SK-N-DZ (cell line): ENCODE measurements at regions not wholly inside any gene's neighbourhood (a gene's known extent, or its start where the extent isn't known, plus 50 kb on each side); places are given as distances from the start of the nearest gene placed in this dataset.
"Not testable (repeated sequence)": the region's sequence is repeated elsewhere in the genome, so short reads cannot be mapped to it uniquely, and the experiment has no call there.

Experiments
- DNase-seq: peaks from one replicate; pipeline ENCODE4 v3.0.0-alpha.2; 2015; ENCODE audit warnings: low spot score

DNA sequence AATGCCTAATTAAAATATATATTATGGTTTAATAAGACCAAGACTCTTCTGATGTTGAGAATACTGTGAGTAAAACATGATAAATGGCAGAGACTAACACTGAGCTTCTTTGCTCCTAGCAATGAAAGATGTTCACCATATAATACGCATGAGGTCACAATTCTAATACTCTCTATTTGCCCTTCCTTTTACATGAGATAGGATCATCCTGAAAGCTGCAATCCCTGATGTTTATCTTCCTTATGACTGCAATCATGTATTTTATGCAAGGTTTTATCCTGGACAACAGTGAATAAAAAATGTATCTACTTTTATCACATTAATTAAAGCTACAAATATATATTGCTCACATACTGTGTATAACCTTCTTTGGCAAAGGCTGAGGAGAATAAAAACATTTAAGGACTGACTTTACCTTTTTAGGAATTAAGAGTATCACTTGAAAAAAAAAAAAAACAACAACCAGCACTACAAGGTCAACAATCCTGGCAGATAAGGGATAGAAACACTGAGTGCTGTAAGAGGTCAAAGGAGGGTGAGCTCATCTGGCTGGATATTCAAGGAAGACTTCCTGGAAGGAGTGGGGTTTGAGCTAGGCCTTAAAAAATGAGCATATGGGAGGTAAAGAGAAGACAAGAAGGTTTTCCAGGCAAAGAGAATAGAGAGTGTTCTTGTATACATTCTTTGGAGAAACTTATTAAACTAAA lies 99.9 kb downstream of the AREG start:
- no peak for DNase-seq

DNA sequence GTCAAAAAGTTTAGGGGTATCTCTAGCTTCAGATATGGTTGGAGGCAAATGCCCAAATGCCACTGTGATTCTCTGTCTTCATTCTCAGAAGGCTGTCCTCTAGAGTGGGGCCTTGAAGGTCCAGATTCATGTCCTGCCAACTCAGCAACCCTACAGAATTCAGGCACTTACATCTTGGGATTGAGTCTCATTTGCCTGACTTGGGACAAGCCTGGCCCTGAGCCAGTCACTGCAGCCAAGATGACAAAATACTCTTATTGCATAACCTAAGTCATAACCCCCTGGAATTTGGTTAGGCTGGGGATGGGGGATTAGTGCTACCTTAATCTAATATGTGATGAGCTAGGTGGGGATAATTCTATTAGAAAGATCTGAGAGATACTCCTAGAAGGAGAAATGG lies 100.5 kb downstream of the AREG start:
- DNase-seq = peak; percentile 41

DNA sequence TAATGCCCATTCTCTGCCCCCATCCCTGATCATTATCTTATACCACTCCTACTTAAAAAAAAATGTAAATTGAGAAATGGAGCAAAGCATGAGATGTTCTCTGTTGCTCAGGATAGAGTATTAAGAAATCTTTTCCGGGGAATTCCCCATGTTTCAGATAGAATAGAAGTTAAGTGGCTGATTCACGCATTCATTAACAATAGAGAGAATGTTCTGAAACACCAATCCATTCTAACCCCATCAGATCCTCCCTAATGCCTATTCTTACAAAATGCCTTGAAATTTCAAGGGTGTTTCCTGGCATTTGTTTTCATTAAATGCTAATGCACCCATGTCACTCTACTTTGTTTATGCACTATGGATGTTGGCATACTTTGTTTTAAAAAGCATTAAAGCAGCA lies 101.1 kb downstream of the AREG start:
- DNase-seq = no peak

- DNase-seq = no peak
Measured at GRCh38 chr4:74547042-74547441, 102.1 kb downstream of the AREG start.

- DNase-seq = no peak
Measured at GRCh38 chr4:74548561-74548960, 103.6 kb downstream of the AREG start.

DNA sequence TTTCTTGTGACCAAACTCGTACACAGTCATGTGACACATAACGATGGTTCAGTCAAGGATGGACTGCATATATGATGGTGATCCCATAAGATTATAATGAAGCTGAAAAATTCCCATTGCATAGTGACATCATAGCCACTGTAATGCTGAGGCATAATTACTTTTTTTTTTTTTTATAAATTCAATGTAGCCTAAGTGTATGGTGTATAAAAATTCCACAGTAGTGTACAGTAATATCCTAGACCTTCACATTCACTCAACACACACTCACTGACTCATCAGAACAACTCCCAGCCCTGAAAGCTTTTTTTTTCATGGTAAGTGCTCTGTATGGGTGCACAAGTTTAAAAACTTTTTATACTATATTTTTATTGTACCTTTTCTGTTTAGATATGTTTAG lies 105.0 kb downstream of the AREG start:
- DNase-seq = no peak

GRCh38 chr4:74555231-74555630 lies 110.3 kb downstream of the AREG start:
- DNase-seq = no peak

- no peak for DNase-seq
Measured at GRCh38 chr4:74555843-74556242, 110.9 kb downstream of the AREG start.

DNA sequence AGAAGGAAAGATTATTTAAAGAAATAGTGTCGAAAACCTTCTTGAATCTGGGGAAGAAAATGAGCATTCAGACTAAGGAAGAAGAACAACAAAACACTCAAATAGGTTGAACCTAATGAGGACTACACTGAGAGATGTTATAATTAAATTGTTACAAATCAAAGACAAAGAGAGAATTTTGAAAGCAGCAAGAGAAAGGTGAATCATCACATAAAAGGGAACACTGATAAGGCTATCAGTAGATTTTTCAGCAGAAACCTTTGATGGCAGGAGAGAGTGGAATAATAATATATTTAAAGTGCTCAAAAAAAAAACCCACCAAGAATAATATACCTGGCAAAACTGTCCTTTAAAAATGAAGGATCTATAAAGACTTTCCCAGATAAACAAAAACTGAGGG lies 114.9 kb downstream of the AREG start:
- DNase-seq = no peak

- DNase-seq = no peak
Measured at GRCh38 chr4:74567981-74568380, 123.0 kb downstream of the AREG start.

DNA sequence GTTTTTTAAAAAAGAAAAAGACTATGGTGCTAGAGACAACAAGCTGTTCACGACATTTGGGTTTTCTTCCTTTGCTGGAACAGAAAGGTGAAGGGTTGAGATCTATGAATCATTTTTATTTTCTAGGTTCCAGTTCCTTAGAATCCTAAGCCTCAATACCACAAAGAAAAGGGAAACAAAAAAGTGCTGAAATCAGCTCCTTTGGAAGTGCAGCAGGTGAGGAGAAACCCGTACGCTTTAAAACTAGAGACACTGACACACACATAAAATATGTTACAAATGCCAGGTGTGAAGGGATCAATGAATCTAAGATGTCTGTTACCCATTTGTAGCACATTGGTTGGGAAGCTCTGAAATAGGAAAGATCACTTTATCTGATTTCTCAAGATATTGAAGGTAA lies 125.2 kb downstream of the AREG start:
- no peak for DNase-seq

- DNase-seq = no peak
Measured at GRCh38 chr4:74578329-74578728, 133.4 kb downstream of the AREG start.

- not testable (repeated sequence) for DNase-seq
Measured at GRCh38 chr4:74578865-74579264, 133.9 kb downstream of the AREG start.

DNA sequence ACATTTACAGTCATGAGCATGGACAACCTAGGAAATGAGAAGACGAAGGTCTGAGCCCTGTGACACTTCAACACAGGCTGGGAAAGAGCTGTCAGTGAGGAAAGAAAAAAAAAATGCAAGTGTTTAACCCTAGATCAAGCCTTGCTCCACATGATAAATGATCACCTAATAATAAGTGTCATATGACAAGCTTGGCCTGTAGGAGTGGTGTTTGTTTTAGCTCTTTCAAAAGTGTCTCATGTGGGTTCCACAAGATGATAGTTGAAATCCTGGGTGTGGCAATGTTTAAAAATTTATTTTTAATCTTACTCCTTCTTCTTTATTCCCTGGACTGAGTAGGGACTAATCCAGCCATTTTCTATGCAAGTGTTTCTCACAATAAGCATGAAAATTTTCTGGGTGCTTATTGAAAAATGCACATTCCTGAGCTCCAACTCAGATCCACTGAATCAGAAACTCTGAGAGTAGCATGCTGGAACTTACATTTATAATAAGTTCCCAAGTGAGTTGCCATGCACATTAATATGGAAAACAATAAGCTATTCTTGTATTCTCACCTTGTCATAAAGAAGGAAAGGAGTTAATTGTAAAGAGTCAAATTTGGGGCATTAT lies 138.3 kb downstream of the AREG start:
- no peak for DNase-seq

DNA sequence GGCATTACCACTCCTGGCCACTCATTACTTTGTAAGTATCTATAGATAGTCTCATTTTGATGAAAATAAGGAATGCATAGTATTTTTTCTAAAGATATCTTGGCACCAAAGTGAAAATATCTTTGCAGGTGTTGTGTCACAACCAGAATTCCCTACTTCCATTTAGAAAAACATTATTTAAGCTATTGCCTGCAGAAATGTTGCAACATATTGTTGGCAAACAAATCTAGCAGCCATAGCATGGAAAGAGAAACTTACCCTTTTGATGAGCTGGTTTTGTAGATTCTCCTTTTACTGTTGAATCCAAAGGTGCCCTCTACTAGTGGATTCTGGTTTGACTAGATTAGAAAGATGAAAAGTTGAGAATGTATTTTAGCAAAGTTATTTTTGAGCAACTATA lies 138.8 kb downstream of the AREG start:
- DNase-seq = no peak

DNA sequence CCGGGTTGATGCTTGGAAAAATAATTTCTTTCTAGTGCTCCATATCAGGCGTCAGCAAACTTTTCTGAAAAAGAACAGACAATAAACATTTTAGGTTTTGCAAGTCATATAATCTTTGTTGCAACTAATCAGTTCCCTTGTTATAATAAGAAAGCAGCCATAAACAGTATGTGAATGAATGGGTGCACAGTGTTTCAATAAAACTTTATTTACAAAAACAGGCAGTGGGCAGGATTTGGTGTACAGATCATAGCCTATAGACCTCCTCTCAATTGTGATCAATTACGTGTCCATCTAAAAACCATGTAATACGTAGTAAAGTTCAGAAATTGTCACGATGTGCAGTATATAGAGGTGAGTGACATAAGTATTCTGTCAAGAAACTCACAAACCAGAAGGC lies 143.4 kb downstream of the AREG start:
- DNase-seq = no peak

DNA sequence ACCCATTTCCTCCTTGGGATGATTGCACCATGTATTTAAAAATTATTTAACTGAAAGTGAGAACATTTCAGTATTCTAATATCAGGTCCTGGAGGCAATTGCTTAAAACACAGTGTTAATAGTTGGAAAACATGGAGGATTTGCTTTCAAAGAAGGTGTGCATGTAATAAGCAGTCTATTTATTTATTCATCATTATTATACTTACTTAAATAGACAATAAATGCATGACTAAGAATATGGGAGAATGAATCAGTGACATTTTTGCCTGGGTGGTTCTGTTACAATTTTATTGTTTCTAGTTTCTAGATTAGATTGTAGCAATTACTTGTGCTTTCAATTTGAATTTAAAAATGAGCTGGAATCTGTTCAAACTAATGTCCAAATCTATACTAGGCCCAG lies 145.5 kb downstream of the AREG start:
- DNase-seq = no peak

DNA sequence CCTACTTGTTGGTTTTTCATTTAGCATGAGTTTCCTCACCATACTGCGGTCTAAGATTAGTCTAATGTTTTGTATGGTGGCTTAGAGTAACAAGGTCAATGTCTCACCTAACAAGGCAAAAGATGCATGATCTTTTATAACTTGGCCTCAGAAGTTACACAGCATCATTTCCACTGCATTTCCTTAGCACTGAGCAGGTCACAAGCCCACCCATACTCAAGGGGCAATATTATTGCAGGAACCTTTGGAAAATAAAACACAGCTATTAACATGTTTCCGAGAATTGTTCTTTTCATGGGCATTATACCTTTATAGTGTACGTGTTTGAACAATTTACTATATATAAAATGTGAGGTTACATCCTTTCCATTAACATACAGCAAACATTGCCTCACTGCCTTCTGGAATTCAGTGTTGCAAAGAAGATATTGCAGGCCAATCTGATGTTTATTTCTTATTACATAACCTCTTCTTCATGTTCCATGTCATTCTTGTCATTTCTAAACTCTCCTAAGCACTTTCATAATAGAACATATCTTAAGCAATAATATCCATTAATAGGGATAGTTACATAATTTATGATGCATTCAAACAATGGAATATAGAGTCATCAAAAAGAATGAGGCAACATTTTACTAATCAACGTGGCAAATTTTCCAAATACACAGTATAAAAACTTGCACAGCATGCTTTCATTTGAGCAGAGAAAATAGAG lies 153.8 kb downstream of the AREG start:
- DNase-seq = no peak

DNA sequence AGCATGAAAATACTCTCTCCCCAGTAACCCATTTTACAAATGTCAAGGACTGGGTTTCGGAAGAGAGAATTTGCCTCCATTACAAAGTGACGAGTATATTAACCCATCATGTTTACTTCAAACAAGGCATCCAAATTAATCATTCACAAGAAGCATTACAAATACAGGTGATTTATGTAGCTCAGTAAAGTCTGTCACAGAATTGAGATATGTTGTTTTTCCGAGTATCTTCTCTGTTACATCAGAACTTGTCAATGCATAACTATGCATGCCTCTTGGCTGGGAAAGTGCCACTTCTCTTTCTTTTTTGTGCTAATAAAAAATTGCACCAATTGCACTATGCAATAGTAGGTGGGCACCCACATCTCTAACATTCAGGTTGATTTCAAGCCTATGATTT lies 158.2 kb downstream of the AREG start:
- no peak for DNase-seq

- no peak for DNase-seq
Measured at GRCh38 chr4:74608151-74608949, 163.4 kb downstream of the AREG start.

DNA sequence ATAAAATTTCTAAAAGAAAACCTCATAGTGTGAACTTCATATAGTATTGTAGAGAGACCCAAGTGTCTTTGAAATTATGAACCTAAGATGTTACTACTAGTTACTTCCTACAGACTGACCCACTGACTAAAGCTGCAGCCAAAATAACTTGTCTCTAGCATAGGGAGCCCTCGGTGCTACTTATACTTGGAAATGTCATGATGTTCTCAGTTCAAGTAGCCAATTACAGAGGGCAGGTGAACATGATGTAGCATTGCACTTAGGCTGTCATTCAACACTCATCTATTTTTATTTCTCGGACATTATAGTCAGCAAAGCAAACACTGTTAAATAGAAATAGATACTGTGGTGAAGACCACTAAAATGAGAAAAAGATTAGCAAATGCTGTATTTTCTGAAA lies 165.6 kb downstream of the AREG start:
- DNase-seq = no peak

GRCh38 chr4:74612837-74613236 lies 167.9 kb downstream of the AREG start:
- no peak for DNase-seq
